ENCODE measurements at regions not wholly inside any gene's neighbourhood (a gene's known extent, or its start where the extent isn't known, plus 50 kb on each side); places are given as distances from the start of the nearest gene placed in this dataset.
"Not testable (repeated sequence)": the region's sequence is repeated elsewhere in the genome, so short reads cannot be mapped to it uniquely, and the experiment has no call there.

DNA sequence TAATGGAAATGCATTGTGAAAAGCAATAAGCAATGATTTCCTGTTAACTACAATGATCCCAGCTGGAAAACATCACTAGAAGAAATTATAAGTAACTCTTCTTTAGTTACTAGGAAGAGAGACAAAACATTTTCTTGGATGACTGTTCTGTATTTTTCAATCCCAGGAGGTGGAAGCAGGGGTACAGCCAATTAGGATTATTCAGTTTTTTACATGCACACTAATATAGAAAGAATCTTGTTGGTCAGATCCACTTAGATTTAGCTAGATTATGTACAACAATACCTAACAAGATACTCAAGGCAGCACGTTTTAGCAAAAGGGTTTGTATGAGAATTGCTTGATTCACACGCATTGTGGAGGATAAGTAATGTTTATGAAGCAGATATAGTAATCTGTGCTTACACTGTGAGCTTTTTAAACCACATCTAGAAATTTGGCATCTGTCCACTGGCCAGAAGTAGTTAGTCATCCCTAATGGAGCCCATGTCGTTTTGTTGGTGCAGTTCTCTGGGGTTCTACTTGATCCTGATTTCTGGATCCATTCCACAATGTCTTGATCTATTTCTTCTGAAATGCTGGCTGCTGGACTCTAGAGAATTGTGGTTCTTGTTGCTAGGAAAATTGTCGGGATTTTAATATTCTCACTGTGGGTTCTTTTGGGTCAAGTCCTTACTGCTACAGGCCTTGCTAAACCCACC lies 199.7 kb downstream of the ADCYAP1 start:
- DNase-seq (ENCODE audit: low read depth in 2 of 2): peak; percentile 54 to 55

DNA sequence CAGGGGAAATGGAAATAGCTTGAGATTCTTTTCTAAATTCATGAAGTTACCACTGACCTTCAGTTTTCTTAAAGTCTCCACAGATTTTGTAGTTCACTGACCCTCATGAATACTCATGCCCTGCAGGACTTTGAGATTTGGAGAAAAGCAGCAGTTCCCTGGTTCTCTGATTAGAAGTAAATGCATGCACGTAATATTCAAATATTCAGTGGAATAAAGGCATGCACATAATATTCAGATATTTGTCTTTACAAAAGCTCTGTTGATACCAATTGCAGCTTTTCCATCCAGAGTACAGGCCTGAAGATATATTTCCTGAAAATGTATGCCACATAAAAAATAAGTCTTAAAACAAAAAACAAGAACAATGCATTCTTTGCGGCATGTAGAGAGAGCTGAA lies 219.8 kb downstream of the ADCYAP1 start:
- DNase-seq (ENCODE audit: low read depth in 2 of 2): no peak

DNA sequence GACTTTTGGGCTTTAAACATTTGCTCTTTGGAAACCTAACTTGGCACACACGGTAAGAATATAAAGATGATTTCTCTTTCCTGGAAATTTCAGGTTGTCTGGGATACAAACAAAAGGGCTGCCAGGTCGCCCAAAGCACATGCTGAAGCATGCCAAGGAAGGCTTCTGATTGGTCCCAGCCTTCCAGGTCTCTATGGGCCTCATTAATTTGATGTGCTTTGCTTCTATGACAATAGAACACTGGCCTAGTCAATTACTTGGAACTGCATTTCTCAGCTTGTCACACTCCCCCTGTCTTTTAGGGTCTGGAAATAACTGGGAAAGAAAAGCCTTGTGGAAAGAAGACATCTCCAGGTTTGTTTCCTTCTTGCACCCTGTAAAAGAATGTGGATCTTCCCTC lies 228.9 kb downstream of the ADCYAP1 start:
- no peak for DNase-seq (ENCODE audit: low read depth in 2 of 2)

DNA sequence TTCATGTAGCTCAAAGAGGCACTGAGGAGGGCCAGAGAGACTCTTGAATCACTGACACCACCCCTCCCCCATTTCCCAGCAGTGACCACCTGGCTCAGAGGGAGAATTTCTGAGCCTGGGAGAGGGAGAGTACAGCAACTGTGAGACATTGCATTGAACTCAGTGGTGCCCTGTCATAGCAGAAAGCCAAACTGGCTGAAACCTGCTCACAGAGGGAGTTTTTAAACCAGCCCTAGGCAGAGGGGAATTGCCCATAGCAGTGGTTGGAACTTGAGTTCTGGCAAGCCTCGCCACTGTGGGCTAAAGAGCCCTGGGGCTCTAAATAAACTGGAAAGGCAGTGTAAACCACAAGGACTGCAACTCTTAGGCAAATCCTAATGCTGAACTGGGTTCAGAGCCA lies 243.1 kb downstream of the ADCYAP1 start:
- no peak for DNase-seq (ENCODE audit: low read depth in 2 of 2)

DNA sequence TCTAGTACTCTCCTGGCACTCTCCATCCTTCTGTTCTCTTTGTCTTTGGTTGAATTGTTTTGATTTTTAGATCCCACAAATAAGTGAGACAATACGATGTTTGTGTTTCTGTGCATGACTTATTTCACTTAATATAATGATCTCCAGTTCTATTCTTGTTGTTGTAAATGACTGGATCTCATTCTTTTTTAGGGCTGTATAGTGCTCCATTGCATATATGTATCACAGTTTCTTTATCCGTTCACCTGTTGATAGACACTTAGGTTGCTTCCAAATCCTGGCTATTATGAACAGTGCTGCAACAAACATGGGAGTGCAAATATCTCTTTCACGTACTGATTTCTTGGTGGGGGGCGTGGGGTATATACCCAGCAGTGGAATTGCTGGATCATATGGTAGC lies 245.0 kb downstream of the ADCYAP1 start:
- no peak for DNase-seq (ENCODE audit: low read depth in 2 of 2)

DNA sequence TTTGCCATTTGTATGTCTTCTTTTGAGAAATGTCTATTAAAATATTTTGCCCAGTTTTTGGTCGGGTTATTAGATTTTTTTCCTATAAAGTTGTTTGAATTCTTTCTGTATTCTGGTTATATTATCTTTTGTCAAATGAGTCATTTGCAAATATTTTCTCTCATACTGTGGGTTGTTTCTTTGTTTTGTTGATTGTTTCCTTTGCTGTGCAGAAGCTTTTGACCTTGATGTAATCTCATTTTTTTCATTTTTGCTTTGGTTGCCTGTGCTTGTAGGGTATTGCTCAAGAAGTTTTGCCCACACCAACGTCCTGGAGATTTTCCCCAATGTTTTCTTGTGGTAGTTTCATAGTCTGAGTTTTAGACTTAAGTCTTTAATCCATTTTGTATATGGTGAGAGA lies 245.7 kb downstream of the ADCYAP1 start:
- DNase-seq (ENCODE audit: low read depth in 2 of 2): no peak

DNA sequence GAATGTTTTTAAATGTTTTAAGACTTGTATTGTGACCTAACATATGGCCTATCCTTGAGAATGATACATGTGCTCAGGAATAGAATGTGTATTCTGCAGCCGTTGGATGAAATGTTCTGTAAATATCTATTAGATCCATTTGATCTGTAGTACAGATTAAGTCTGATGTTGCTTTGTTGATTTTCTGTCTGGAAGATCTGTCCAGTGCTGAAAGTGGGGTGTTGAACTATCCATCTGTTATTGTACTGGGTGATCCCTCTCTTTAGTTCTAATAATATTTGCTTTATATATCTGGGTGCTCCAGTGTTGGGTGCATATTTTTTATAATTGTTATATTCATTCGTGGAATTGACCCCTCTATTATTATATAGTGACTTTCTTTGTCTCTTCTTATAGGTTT lies 248.3 kb downstream of the ADCYAP1 start:
- not testable (repeated sequence) for DNase-seq (ENCODE audit: low read depth in 2 of 2)

- DNase-seq (ENCODE audit: low read depth in 2 of 2): no peak
These were observed 268.9 kb downstream of the ADCYAP1 start for GRCh38 chr18:1173593-1173992.

DNA sequence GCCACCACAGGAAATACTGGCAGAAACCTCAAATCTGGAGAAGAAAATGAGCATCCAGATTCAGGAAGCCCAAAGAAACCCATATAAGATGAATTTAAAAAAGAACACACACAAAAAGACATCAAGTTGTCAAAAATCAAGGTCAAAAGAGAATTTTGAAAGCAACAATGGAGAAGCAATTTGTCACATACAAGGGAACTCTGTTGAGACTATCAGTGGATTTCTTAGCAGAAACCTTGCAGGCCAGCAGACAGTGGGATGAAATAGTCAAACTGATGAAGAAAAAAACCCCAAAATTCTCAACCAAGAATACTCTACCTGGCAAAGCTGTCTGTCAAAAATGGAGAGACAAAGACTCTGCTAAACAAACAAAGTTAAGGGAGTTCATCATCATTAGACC lies 272.6 kb downstream of the ADCYAP1 start:
- no peak for DNase-seq (ENCODE audit: low read depth in 2 of 2)

DNA sequence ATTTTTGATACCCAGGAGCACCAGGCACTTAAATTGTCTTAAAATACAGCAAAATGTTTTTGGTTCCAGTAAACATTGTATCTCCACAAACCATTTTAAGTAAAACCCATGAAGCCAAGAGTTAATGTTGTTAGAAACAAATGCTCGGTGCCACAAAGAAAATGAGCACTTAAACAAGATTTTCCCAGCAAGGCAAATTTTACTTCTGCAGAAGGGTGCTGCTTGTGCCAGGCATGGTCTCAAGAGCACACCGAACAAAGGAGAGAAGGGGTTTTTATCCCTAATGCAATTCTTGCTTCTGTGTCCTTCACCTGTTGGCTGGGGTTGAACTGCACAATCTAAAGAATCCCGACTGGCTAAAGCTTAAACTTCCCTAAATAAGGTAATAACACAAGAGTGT lies 286.7 kb downstream of the ADCYAP1 start:
- no peak for DNase-seq (ENCODE audit: low read depth in 2 of 2)

- no peak for DNase-seq (ENCODE audit: low read depth in 2 of 2)
These were observed 308.5 kb downstream of the ADCYAP1 start for GRCh38 chr18:1213126-1213525.

DNA sequence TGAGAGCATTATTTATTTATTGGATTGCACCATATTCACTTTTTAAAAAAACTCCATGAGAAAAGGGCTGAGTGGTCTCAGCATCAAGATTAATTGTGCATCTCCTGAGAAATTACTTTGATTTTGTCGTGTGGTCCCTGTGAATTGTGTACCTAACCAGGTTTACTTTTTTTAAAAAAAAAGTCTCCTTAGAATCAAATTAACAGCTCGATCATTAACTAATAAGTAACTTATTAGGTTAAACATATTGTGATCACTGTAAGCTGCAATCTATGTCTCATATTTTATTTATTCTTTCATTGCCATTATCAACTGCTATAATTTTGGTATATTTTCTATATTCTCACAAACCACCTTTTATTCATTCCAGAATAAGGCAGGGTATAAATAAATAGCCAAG lies 318.2 kb downstream of the ADCYAP1 start:
- no peak for DNase-seq (ENCODE audit: low read depth in 2 of 2)

- no peak for DNase-seq (ENCODE audit: low read depth in 2 of 2)
These were observed 322.4 kb downstream of the ADCYAP1 start for GRCh38 chr18:1227025-1227424.

DNA sequence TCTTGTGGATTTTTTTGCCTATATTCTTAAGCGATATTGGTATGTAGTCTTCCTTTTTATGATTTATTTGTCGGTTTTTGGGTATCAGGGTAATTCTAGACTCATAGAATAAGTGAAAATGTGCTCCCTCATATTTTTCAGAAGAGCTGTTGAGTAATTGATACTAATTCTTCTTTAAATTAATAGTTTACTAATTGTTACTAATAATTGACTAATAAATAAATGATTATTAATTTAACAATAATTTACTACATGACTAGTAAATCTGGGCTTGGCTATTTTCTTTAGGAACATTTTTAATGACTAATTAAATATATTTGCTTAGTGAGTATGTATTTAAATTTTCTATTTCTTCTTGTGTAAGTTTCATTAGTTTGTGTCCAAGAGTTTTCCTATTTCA lies 325.0 kb downstream of the ADCYAP1 start:
- DNase-seq (ENCODE audit: low read depth in 2 of 2): no peak

- DNase-seq (ENCODE audit: low read depth in 2 of 2): no peak
These were observed 328.2 kb downstream of the ADCYAP1 start for GRCh38 chr18:1232867-1233266.

DNA sequence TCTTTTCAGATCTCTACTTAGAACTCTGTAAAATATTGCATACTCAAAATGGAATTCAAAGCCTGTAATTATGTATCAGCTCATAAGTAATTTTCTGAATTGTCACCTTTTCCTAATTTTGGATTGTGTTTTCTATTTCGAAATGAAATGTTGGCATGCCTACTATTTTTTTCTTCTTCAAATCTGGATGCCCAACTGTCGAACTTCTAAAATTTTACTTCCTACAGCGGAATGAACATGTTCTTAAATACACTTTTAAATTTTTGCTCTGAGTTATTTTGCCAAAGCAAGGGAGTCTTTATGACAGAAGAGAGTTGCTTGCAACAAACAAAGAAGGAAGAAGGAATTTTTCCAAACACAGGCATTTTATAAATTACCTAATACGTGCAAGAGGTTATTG lies 336.0 kb downstream of the ADCYAP1 start:
- no peak for DNase-seq (ENCODE audit: low read depth in 2 of 2)

DNA sequence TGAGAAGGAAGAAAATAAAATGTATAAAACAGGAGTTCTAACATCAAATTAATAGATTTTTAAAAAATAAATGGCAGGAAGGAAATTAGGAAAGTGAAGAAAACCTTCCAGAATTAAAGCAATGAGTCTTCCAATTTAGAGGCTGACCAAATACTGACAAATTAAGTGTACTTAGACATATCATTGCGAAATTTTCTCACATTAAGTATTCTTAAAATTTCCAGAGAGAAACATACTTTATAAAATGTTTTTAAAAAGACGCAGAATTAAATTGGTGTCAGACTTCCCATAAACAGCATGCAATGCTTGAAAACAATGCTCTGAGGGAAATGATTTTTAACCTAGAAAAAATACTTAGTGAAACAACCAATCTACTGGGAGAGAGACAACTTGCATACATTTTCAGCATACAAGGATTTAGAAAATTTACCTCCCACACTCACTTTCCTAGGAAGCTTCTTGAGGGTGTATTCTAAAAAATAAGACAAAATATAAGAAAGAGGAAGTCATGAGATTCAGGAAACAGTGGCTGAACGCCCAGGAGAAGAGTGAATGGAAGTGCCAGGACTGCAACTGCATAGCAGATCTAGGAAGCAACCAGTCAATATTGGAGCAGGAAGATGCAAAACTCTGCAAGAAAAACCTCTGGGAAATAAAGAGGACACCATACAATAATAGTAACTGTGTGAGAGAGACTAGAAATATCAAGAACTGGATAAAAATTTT lies 339.9 kb downstream of the ADCYAP1 start:
- no peak for DNase-seq (ENCODE audit: low read depth in 2 of 2)

- no peak for DNase-seq (ENCODE audit: low read depth in 2 of 2)
These were observed 342.2 kb downstream of the ADCYAP1 start for GRCh38 chr18:1246827-1247226.

GRCh38 chr18:1252534-1252933 lies 347.9 kb downstream of the ADCYAP1 start:
- no peak for DNase-seq (ENCODE audit: low read depth in 2 of 2)

GRCh38 chr18:1252936-1253335 lies 348.3 kb downstream of the ADCYAP1 start:
- no peak for DNase-seq (ENCODE audit: low read depth in 2 of 2)

- no peak for DNase-seq (ENCODE audit: low read depth in 2 of 2)
These were observed 349.2 kb downstream of the ADCYAP1 start for GRCh38 chr18:1253827-1254226.

- no peak for DNase-seq (ENCODE audit: low read depth in 2 of 2)
These were observed 356.4 kb downstream of the ADCYAP1 start for GRCh38 chr18:1261054-1261453.

DNA sequence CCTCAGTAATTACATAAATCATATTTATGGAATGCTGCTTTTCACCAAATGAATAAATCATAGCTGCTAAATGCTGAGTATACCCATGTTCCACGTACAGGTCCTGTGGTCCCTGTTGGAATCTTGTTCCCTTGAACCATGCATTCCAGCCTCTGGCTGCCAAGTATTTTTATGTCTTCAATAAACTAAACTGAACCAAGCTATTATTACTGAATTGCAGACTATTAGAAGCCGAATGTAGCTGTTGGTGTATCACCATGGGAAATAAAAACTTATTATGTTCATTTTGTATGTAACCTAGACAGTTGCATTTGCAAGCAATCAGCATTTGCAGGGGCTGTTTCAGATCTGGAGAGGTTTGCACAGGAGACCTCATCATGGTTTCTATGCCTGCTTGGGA lies 362.4 kb downstream of the ADCYAP1 start:
- DNase-seq (ENCODE audit: low read depth in 2 of 2): no peak

DNA sequence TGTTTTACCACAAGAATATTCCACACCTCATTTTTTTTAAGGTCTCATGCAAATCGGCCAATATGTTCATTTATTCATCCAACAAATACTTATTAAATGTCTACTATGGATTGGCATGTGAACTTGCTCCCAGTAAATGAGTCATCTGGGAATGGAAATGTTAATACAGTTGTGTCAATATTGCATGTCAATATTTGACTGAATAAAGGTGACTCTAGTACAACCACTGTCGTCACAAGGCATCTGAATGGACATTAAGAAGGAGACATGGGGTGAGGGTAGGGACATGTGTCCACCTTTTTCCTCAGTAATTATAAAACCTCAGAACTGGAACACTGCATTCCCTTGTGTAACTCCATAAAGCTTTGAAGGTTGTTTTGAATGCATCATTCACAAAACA lies 365.4 kb downstream of the ADCYAP1 start:
- DNase-seq (ENCODE audit: low read depth in 2 of 2): no peak

All from fibroblast of skin of left quadriceps (primary cell).